ENCODE measurements at regions not wholly inside any gene's neighbourhood (a gene's known extent, or its start where the extent isn't known, plus 50 kb on each side); places are given as distances from the start of the nearest gene placed in this dataset.
"Not testable (repeated sequence)": the region's sequence is repeated elsewhere in the genome, so short reads cannot be mapped to it uniquely, and the experiment has no call there.

- not testable (repeated sequence) for TF ChIP-seq CTCF (conservative IDR thresholded peaks at IDR 0.05; ENCODE audit: low read length); EZH2phosphoT487 (IDR thresholded peaks at IDR 0.05; ENCODE audit: borderline replicate concordance, low read depth, low read length)
Observed at GRCh38 chr3:189442257-189442656, 188.9 kb upstream of the TP63 start.

Measured in OCI-LY7 (cell line).